ENCODE measurements at regions not wholly inside any gene's neighbourhood (a gene's known extent, or its start where the extent isn't known, plus 50 kb on each side); places are given as distances from the start of the nearest gene placed in this dataset.

DNA sequence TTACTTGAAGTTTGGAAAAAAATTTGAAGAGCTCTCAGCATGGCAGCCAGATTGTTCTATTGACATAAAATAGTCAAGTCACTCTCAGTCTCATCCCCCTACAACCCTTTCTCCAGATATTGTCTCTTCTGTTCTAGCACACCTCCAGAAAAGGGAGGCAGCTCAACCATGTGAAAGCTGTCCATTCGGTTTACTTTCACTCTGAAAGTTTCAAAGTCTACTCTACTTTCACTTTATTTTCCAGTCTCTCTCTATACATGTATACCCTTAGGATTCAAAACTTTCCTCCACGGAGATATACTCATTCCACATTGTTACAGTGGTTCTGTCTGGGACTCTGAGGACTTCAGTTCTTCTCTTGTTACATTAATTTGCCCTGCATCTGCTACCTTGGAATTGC, 111.0 kb upstream of the STAC start:
- 97% methylated on average over 2 of the region's 2 CpGs; no CpG with 5 or more reads in 1 of the 2 experiments for WGBS, 2 experiments (ENCODE audit: extremely low coverage in 1 of 2, insufficient coverage in 1 of 2, insufficient read length in 1 of 2, insufficient replicate concordance in 2 of 2, low coverage in 1 of 2, low lambda C conversion rate in 2 of 2, missing lambda C conversion rate in 1 of 2)
- Histone ChIP-seq H2AK5ac (ENCODE audit: low read depth, low read length) (no peak overlapping the region), H3K23me2 (ENCODE audit: low read depth, low read length) (0 out of 2 replicates have a peak, but pooled peaks cover 3% of the 10 kb centered on the region), H3K14ac (ENCODE audit: insufficient read length) (no peak overlapping the region), H3K18ac (ENCODE audit: extremely low read depth, low read length) (no peak overlapping the region), H4K8ac (ENCODE audit: extremely low read depth, insufficient read depth, low read length) (no peak overlapping the region), H2BK120ac (replicated peaks; ENCODE audit: low read depth, low read length) (no peak overlapping the region), H3K9ac (replicated peaks in 1 of 4; ENCODE audit: extremely low read depth in 1 of 4, low read depth in 3 of 4, low read length in 3 of 4) (no peak overlapping the region), H3K4ac (replicated peaks; ENCODE audit: insufficient read length, low read depth, low read length) (no peak overlapping the region), H4K91ac (replicated peaks; ENCODE audit: insufficient read length, low read length) (no peak overlapping the region), H2AFZ (ENCODE audit: low read length) (no peak overlapping the region), H3K4me1 (replicated peaks in 1 of 4; ENCODE audit: control insufficient read depth in 3 of 4, insufficient read depth in 4 of 4, low read length in 3 of 4) (no peaks in the 10 kb centered on the region), H2BK15ac (ENCODE audit: low read length) (no peak overlapping the region), H2BK12ac (ENCODE audit: low read depth, low read length) (no peak overlapping the region), H3K36me3 (ENCODE audit: control insufficient read depth in 2 of 4, insufficient read depth in 4 of 4, low read length in 3 of 4) (no peaks in the 10 kb centered on the region), H3K27ac (ENCODE audit: low read depth, low read length) (no peak overlapping the region), H3K9me3 (ENCODE audit: insufficient read depth in 2 of 2, low read depth in 1 of 2, low read length in 1 of 2) (no peaks in the 10 kb centered on the region), H3K56ac (replicated peaks; ENCODE audit: insufficient read length, low read depth, low read length) (no peak overlapping the region), H3K79me1 (ENCODE audit: low read depth, low read length) (no peaks in the 10 kb centered on the region), H4K20me1 (replicated peaks in 1 of 2; ENCODE audit: control insufficient read depth in 1 of 2, insufficient read depth in 2 of 2, low read length in 2 of 2) (no peaks in the 10 kb centered on the region), H4K5ac (ENCODE audit: insufficient read length, low read depth, low read length) (no peak overlapping the region), H2BK20ac (ENCODE audit: low read length) (no peak overlapping the region), H3K4me3 (ENCODE audit: extremely low read depth in 1 of 4, insufficient read depth in 2 of 4, low read depth in 3 of 4, low read length in 4 of 4) (no peak overlapping the region), H3K4me2 (ENCODE audit: insufficient read depth in 1 of 2, low read depth in 2 of 2, low read length in 2 of 2) (no peak overlapping the region), H3K79me2 (ENCODE audit: control insufficient read depth in 1 of 2, insufficient read depth in 2 of 2, low read length in 2 of 2) (no peaks in the 10 kb centered on the region), H3K23ac (ENCODE audit: insufficient read length) (no peak overlapping the region), H2BK5ac (ENCODE audit: low read depth, low read length) (no peak overlapping the region), H3K27me3 (replicated peaks in 1 of 4; ENCODE audit: control insufficient read depth in 3 of 4, extremely low read depth in 1 of 4, insufficient read depth in 3 of 4, low read length in 3 of 4) (no peaks in the 10 kb centered on the region)
- TF ChIP-seq CREB1 (IDR thresholded peaks at IDR 0.05) (no peak), POLR2A (IDR thresholded peaks at IDR 0.05; ENCODE audit: control extremely low read depth in 1 of 2, low read depth in 2 of 2, low read length in 2 of 2) (no peak)
- ChIA-PET POLR2A (ENCODE audit: partially characterized antibody) (no interaction called here), CTCF (ENCODE audit: partially characterized antibody) (interaction anchor here (1.0 kb wide), 1 partner anchor 432 kb away, joined by 3 read pairs; no protein-coding TSS in a partner anchor)
- no peak for DNase-seq (ENCODE audit: low read depth in 1 of 2, low spot score in 2 of 2)
- no peak for FAIRE-seq

Data from H1 (cell line).